Hepatocyte (in vitro differentiated cells): ENCODE measurements at regions not wholly inside any gene's neighbourhood (a gene's known extent, or its start where the extent isn't known, plus 50 kb on each side); places are given as distances from the start of the nearest gene placed in this dataset.

Experiments used
- CTCF ChIP-seq: fragments of 200-600 bp; sonication (generic); IDR thresholded peaks from 2 replicates; pipeline ENCODE4 v1.5.1; 2016; ENCODE audit warnings: antibody characterized with exemption, mild to moderate bottlenecking; ENCODE audit not compliant: poor library complexity
- EZH2 ChIP-seq: fragments of 200-600 bp; sonication (generic); IDR thresholded peaks from 2 replicates; pipeline ENCODE4 v1.6.1; 2016; ENCODE audit warnings: antibody characterized with exemption, mild to moderate bottlenecking, borderline replicate concordance

- TF ChIP-seq EZH2 (no peak), CTCF (no peak)
These were observed 84.8 kb upstream of the BMP2K start for GRCh38 chr4:78691334-78691754.
